ENCODE measurements at regions not wholly inside any gene's neighbourhood (a gene's known extent, or its start where the extent isn't known, plus 50 kb on each side); places are given as distances from the start of the nearest gene placed in this dataset.

- no peak for DNase-seq (ENCODE audit: extremely low read depth in 1 of 11, low read depth in 9 of 11, low spot score in 4 of 11)
These were observed 210.2 kb downstream of the MC4R start for GRCh38 chr18:60162388-60162787.

DNA sequence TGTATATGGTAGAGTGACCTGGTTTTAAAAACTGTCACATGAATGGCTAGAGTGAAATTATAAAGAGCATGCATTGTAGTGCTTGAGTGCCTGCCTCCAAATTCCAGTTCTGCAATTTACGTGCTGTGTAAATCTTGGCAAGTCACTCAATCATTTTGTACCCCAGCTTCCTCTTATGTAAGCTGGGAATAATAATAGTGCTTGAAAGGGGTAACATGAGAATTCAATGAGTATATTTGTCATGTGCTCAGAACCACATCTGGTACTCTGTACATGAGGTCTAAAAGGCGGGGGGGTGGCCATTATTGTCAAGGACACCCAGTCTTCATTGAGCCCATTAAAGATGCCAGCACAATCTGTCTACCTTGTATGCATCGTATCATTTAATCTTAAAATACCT, 214.8 kb downstream of the MC4R start:
- DNase-seq (ENCODE audit: extremely low read depth in 1 of 11, low read depth in 9 of 11, low spot score in 4 of 11): no peak

- DNase-seq (ENCODE audit: extremely low read depth in 1 of 11, low read depth in 9 of 11, low spot score in 4 of 11): no peak
These were observed 219.2 kb downstream of the MC4R start for GRCh38 chr18:60153376-60153775.

DNA sequence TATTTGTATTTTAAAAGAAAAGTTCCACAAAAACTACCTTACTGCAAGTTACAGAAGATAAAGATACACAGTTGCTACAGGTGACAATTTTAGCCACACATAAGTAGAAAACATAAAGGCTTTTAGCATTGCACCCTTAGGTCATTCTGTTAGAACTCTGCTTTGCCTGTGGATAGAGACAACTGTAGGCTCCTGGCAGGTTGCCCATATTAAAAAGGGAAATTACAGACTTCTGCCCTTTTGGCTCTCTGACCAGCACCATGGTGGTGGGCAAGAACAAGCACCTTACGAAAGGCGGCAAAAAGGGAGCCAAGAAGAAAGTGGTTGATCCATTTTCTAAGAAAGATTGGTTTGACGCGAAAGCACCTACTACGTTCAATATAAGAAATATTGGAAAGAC, 223.3 kb downstream of the MC4R start:
- no peak for DNase-seq (ENCODE audit: extremely low read depth in 1 of 11, low read depth in 9 of 11, low spot score in 4 of 11)

DNA sequence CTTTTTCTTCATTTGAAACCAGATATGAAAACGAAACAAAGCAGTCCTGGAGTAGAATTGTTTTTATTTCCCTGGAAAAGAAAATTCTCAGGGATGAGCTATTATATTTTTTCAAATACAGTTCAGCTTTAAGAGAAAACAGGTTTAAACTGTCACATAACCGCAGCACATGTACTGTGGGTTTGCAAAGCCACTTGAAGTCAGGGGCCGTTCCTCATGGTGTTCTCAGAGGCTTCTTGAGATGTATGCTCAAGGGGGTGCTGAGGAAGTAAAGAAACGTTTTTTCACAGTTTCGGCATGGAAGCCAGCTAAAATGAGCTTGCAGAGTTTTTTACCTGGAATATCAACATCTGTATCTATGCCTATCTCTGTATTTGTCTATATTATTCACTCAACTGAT, 225.3 kb downstream of the MC4R start:
- DNase-seq (ENCODE audit: extremely low read depth in 1 of 11, low read depth in 9 of 11, low spot score in 4 of 11): no peak

DNA sequence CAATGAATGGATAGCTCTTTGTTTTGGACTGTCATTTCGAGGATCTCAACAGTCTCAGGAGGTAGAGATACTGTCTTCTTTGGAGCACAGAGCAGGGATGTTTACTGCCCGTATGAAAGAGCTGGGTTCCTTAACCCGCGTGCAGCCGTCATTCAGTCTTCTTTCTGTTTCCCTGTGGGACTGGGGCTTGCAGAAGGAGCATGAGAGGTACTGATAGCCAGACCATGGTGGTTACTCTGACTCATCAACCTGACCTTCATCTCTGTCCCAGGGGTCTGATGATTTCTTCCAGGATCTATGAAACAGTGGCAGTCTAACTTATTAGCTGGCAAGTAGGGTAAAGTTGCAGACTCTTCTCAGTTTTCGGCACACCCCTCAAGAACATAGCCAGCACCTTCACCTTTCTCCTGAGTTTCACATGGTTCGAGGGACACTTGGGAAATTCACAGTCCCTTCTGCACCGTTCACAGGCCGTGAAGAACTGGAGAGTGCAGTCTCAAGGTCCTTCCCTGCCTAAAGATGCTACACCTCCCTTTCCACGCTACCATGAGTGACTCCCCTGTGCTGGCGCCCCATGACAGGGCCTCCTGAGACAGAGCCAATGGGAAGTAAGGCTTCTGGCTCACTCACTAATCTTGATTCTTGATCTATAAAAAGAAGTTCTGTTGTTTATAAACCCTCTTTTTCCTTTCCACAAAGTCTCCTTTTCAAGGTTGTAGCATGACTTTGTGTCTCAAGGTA, 226.2 kb downstream of the MC4R start:
- DNase-seq (ENCODE audit: extremely low read depth in 1 of 11, low read depth in 9 of 11, low spot score in 4 of 11): no peak

GRCh38 chr18:60145776-60146175, 226.8 kb downstream of the MC4R start:
- DNase-seq (ENCODE audit: extremely low read depth in 1 of 11, low read depth in 9 of 11, low spot score in 4 of 11): no peak

DNA sequence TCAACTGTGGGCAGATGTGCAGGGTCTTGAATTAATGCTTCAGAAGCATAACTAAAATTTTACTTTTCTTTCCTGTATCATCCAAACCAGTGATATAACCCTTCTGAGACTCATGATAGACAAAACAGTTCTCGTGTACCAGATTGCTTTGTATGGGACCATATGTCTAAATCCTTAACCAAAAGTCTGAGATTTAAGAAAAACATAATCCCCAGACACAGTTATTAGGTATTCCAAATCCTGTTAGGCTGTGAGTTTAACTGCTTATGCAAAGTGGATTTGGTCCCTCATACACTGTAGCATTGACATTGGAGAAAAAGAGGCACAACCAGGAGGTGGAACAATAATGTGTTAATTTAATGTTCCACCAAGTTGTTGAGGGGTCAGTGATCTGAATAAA, 235.0 kb downstream of the PMAIP1 start:
- no peak for DNase-seq (ENCODE audit: extremely low read depth in 1 of 11, low read depth in 9 of 11, low spot score in 4 of 11)

GRCh38 chr18:60130284-60130683, 230.5 kb downstream of the PMAIP1 start:
- DNase-seq (ENCODE audit: extremely low read depth in 1 of 11, low read depth in 9 of 11, low spot score in 4 of 11): peak in 4 of 11 donors; percentile 11 to 38 (median 22)

DNA sequence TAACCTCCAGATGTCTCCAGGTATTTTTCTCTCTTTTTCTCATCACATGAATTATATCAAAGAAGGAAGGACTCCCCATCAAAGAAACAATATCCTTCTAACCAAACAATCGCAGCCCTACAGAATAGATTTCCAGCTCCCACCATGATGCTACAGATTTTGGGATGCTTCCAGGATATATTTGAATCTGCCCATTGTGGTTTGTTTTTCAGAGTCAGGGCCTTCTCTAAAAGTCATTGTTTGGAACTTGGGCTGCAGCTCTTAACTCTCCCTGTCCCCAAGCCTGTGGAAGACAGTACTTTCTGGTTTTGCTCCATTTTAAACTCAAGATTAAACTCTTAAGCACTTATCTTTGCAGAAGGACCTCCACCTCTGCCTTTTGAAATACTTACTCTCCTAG, 223.2 kb downstream of the PMAIP1 start:
- DNase-seq (ENCODE audit: extremely low read depth in 1 of 11, low read depth in 9 of 11, low spot score in 4 of 11): no peak

DNA sequence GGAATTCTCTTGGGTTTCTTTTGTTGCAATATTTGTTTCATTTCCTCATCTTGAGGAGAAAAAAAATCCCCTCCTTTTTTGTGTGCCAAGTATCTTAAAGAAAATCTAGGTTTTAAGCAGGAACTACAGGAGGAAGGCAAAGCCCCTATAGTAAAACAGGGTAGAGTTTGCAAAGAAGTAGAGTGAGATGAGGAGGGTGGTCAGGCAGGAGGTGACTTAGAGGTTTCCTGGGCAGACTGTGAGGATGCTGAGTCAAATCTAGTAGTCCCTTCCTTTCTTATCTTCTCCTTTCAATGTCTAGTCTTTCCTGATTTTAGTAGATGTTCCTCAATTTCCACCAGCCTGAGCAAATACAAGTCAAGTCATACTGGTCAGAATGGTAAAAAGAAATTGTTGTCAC, 222.5 kb downstream of the PMAIP1 start:
- no peak for DNase-seq (ENCODE audit: extremely low read depth in 1 of 11, low read depth in 9 of 11, low spot score in 4 of 11)

- DNase-seq (ENCODE audit: extremely low read depth in 1 of 11, low read depth in 9 of 11, low spot score in 4 of 11): no peak
These were observed 220.5 kb downstream of the PMAIP1 start for GRCh38 chr18:60120231-60120750.

DNA sequence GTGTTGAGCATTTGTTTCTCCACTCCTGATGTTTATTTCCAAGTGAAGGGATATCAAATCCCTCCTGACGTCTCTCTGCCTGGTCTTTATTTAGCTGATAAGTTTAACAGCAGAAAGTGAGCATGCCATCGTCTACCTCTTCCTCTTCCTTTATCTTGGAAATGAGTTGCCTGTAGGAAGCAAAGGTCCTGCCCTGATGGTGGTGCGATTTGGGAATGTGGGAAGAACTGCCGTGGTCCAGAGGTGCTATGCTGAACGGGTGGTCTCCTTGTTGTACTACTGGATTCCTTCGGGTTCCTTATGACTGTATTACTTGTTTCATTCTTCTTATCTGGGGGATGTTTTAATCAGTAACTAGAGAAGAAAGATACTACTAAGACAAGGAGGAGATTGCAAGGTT, 217.5 kb downstream of the PMAIP1 start:
- no peak for DNase-seq (ENCODE audit: extremely low read depth in 1 of 11, low read depth in 9 of 11, low spot score in 4 of 11)

DNA sequence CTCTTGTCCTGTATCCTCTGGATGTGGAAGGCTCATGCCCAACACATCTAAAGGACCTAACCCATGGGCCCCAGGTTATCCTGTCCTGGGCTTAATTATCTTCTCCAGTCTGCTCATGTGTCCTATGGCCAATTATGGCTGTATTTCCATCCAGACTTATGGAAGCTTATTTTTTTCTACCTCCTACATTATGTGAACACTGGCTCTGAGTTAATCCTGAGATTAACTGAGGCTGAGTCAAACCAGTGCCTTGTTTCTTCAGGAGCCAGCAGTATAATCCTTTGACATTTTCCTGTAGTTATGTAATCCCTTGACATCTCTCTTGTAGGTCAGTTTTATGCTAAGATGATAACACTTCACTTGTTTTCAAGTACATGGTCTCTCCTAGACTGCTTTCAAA, 213.6 kb downstream of the PMAIP1 start:
- no peak for DNase-seq (ENCODE audit: extremely low read depth in 1 of 11, low read depth in 9 of 11, low spot score in 4 of 11)

DNA sequence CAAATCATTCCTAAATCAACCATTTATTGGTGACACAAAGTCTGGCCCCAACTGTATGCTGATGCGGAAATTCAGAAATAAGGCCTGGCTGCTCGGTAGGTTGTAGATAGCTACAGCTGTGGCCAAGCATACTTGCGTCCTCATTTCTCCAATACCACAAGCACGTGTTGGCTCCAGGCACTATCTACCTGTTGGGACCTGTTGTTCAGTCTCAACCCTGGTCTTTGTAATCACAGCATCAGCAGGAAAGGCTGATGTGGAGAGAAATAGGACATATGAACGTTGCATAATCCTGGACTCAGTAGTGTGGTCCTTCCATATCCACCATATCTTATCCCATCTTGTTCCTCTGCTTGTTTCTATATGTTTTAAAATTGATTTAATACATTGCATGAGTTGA, 212.6 kb downstream of the PMAIP1 start:
- DNase-seq (ENCODE audit: extremely low read depth in 1 of 11, low read depth in 9 of 11, low spot score in 4 of 11): no peak

GRCh38 chr18:60111525-60111924, 211.7 kb downstream of the PMAIP1 start:
- DNase-seq (ENCODE audit: extremely low read depth in 1 of 11, low read depth in 9 of 11, low spot score in 4 of 11): no peak

DNA sequence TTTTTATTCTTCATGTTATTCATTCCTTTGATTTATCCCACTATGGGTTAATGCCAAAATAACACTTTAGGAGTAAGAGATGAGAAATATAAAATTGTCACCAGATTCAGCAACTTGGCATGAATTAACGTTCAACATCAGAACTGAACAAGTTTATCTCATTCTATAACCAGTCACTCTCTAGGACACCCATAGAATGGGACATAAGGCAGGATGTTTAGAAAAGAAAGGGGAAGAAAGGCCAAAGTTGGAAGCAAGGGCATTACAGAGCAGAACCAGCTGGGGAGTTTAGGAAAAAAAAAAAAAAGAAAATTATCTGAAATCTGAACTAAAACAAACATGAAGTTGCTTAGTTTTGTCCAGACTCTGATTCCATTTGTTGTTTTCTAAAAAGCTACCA, 211.0 kb downstream of the PMAIP1 start:
- DNase-seq (ENCODE audit: extremely low read depth in 1 of 11, low read depth in 9 of 11, low spot score in 4 of 11): peak in 7 of 11 donors; percentile 9 to 33 (median 22)

GRCh38 chr18:60100778-60101177, 201.0 kb downstream of the PMAIP1 start:
- DNase-seq (ENCODE audit: extremely low read depth in 1 of 11, low read depth in 9 of 11, low spot score in 4 of 11): no peak

GRCh38 chr18:60099709-60100108, 199.9 kb downstream of the PMAIP1 start:
- no peak for DNase-seq (ENCODE audit: extremely low read depth in 1 of 11, low read depth in 9 of 11, low spot score in 4 of 11)

GRCh38 chr18:60096428-60096827, 196.6 kb downstream of the PMAIP1 start:
- DNase-seq (ENCODE audit: extremely low read depth in 1 of 11, low read depth in 9 of 11, low spot score in 4 of 11): no peak

GRCh38 chr18:60092073-60092472, 192.3 kb downstream of the PMAIP1 start:
- DNase-seq (ENCODE audit: extremely low read depth in 1 of 11, low read depth in 9 of 11, low spot score in 4 of 11): no peak

Measured in renal cortex interstitium (tissue), 11 donors.